Astrocyte of the spinal cord (primary cell): ENCODE measurements at regions not wholly inside any gene's neighbourhood (a gene's known extent, or its start where the extent isn't known, plus 50 kb on each side); places are given as distances from the start of the nearest gene placed in this dataset.

ENCODE experiments used
- DNase-seq: peaks from one replicate; pipeline ENCODE4 v3.0.0; 2011; ENCODE audit warnings: low read depth, low spot score
- H3K4me3 ChIP-seq: 2 replicates; pipeline ENCODE4 v1.5.1; 2011; ENCODE audit warnings: low read depth, mild to moderate bottlenecking, low read length, moderate library complexity
- CTCF ChIP-seq: IDR thresholded peaks from 2 replicates; pipeline ENCODE4 v1.5.1; 2012; ENCODE audit warnings: low read depth, mild to moderate bottlenecking, low read length, inconsistent platforms
- in situ Hi-C: cut with HindIII; loops from 2 replicates; pipeline ENCODE4 v1.10.0; 2017; ENCODE audit warnings: low sequenced_read_pairs

GRCh38 chr20:39775110-39775509 is 813.0 kb downstream of the DHX35 start:
- in situ Hi-C loops = no loop called here
- no peak for TF ChIP-seq CTCF
- H3K4me3 ChIP-seq = no peak overlapping the region
- DNase-seq = peak; percentile 94

GRCh38 chr20:39773380-39774000 is 811.3 kb downstream of the DHX35 start:
- TF ChIP-seq CTCF = no peak
- DNase-seq = peak; percentile 49
- in situ Hi-C loops = no loop called here
- H3K4me3 ChIP-seq = no peak overlapping the region

- DNase-seq = no peak
- H3K4me3 ChIP-seq = no peak overlapping the region
- in situ Hi-C loops = no loop called here
- TF ChIP-seq CTCF = no peak
These were observed 805.2 kb downstream of the DHX35 start for GRCh38 chr20:39767352-39767751.

GRCh38 chr20:39766333-39766732 is 804.2 kb downstream of the DHX35 start:
- DNase-seq = no peak
- no peak overlapping the region for H3K4me3 ChIP-seq
- TF ChIP-seq CTCF = no peak
- in situ Hi-C loops = no loop called here

GRCh38 chr20:39762716-39763115 is 800.6 kb downstream of the DHX35 start:
- no peak for DNase-seq
- no peak overlapping the region for H3K4me3 ChIP-seq
- no peak for TF ChIP-seq CTCF
- in situ Hi-C loops = no loop called here

GRCh38 chr20:39758876-39759275 is 796.7 kb downstream of the DHX35 start:
- no peak for TF ChIP-seq CTCF
- no peak overlapping the region for H3K4me3 ChIP-seq
- in situ Hi-C loops = no loop called here
- no peak for DNase-seq

- no peak for TF ChIP-seq CTCF
- no peak overlapping the region for H3K4me3 ChIP-seq
- in situ Hi-C loops = no loop called here
- DNase-seq = no peak
These were observed 794.7 kb downstream of the DHX35 start for GRCh38 chr20:39756828-39757227.
